SIG-M5 treated with dmso at 0.1 percent for 504 hours (cell line): ENCODE measurements at regions not wholly inside any gene's neighbourhood (a gene's known extent, or its start where the extent isn't known, plus 50 kb on each side); places are given as distances from the start of the nearest gene placed in this dataset.

ENCODE experiments used
- DNase-seq: peaks from one replicate; lab custom pipeline; 2025; ENCODE audit not compliant: unreplicated experiment; lab: John Stamatoyannopoulos, UW

GRCh38 chr17:79541056-79541850 is 69.6 kb downstream of the RBFOX3 start:
- DNase-seq, result no peak

DNA sequence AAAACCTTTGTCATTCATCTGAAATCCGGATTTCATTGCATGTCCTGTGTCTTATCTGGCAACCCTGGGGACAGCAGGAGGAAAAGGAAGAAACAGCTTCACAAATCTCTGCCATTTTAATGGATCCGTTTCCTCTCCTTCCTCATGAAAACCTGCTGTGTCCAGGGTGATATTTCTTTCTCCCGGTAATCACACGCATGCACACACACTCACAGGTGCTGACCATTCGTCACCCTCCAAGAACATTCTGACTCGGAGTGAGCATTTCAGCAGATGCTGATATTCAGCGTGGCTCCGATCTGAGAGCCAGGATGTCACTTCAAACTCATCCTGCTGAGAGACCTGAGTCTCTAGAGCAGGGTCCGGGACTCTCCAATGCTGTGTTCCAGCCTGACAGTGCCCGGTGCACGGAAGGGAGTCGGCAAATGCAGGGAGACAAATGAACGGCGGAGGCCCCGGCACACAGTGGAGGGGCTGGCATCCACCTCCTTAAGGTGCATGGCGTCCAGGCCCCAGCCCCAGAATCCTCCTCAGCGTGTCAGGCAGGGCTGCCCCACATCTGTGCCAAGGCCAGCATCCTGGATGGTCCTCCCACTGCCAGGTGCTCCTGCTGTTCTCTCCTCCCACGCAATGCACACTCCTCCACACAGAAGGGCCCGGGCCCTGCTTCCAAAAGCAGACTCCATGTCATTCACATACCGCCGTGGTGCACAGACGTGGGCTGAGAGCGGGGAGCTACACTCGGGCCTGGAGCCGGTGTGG is 70.7 kb downstream of the RBFOX3 start:
- DNase-seq, result no peak

DNA sequence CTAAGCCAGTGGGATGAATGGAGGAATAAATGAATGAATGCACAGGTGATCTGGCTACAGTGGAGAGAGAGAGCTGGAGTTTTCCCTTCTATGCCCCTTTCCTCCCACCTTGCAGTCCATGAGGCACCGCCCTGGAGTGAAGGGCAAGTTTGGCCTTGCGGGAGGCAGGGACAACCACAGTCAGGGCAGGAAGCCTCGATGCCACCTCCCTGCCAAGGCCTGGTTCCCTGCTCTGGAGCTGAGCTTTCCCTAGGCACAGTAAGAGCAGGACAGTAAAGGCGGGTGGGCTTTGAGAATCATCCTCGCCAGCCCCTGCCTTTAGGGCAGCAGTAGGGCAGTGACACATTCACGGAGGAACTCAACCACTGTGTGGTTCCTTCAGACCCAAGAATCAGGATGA is 72.6 kb downstream of the RBFOX3 start:
- no peak for DNase-seq

- no peak for DNase-seq
Observed at GRCh38 chr17:79537686-79538085, 73.2 kb downstream of the RBFOX3 start.

- DNase-seq, result no peak
Observed at GRCh38 chr17:79537061-79537460, 73.8 kb downstream of the RBFOX3 start.

GRCh38 chr17:79536212-79536840 is 74.5 kb downstream of the RBFOX3 start:
- DNase-seq, result no peak

DNA sequence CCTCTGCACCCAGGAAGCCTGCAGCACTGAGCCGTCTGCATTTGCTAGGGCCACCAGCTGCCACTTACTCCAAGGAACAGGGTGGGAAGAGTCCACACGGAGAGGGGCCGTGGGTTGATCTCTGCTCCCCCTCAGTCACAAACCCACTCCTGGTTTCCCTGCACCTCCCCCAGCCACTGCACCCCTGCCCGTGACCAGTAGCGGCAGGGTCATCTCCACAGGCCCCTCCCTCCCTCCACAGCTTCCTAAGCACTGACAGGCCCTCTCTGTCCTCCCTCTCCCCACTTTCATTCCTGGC is 75.2 kb downstream of the RBFOX3 start:
- no peak for DNase-seq

GRCh38 chr17:79534851-79535727 is 75.8 kb downstream of the RBFOX3 start:
- no peak for DNase-seq

DNA sequence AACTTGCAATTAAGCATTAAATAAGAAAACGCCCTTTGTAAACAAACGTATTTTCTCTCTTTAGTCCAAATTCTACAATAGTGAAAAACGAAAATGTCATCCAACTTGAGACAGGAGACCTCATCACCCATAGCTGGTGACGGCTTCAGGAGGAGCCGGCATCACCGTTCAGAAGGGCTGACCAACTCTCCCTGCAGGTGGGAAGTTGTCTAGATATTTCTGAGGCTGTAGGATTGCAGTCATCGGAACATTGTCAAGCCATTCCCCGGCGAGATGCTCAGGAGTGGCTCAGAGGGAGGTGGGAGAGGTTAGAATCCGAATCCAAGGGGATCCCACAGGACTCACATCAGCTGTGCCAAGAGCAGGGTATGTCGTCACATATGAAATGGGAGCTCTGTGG is 76.7 kb downstream of the RBFOX3 start:
- DNase-seq, result no peak

DNA sequence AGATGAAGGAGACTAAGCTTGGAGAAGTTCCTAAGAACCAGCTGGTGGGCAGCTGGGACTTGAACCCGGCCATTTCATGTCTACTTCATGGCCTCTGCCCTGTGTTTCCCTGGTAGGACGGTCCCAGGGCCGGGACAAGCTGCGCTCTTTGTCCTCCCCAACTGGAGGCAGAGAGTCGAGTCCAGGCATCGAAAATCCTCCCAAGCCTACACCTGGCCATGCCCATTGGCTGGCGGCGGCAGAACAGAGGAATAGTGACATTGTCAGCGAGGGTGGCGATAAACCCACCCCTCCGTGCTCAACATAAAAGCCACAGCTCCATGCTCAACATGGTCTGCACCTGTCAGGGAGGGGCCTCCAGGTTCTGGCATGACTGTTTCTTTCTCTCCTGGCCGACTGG is 77.7 kb downstream of the RBFOX3 start:
- DNase-seq, result no peak

DNA sequence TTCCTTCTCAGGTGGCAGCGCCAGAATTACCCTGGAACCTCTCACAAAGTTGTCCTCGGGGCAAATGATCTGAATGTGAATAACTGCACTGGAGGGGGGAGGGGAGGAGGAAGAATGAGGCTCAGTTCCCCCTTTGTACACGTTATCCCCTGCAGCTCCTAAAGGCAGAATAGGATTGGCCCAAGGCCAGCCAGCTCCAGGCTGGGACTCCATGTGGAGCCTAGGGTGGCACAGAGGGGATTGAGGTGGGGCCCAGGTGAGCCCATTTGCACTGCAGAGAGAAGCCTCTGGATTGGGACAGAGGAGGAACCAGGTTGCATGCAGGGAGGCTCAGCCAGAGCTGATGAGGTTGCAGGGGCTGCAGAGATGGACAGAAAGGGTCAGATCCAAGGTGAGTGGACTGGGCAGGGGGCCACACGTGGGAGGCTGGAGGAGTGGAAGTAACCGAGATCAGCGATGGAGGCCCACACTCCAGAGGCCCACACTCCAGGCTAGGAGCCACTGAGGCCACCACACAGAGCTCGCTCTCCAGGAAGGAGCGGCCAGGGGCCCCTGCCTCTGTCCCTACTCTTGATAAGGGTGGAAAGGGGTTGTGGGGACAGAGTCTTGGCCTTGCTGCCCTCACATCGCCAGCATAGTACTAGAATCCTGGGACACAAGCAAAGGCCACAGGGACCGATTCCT is 78.6 kb downstream of the RBFOX3 start:
- no peak for DNase-seq

- DNase-seq, result no peak
Observed at GRCh38 chr17:79531191-79532095, 79.4 kb downstream of the RBFOX3 start.

DNA sequence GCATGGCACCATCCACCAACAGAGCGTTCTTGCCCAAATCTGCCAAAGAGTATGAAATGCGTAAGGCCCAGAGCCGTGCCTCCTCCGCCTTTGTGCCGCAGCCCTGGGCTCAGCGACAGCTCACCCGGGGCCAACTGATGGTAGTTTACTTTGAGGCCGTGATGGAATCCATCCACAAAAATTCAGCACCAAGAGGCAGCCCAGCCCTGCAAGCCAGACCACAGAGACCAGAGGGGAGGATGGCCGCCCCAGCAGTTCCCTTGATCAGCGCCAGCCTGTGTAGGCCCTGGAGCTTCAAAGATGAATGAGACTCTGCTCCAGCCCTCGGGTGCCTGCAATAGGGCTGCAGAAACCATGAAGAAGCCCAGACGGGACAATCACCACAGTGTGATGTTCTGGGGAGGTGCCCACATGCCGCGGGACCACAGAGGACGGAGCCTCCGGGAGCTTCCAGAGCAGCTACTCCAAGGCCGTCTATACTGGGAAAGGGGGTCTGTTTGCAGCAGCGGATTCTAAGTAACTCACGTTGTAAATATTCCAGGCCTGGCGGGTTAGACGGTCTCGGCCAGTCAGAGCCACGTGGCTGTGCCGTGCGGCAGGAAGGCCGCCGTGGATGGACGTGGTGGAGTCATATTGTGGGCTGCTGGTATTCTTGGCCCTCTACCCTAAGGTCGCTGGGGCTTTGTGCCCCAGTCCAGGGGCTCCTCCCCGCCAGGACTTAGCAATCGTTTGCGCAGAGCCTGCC is 80.3 kb downstream of the RBFOX3 start:
- no peak for DNase-seq

DNA sequence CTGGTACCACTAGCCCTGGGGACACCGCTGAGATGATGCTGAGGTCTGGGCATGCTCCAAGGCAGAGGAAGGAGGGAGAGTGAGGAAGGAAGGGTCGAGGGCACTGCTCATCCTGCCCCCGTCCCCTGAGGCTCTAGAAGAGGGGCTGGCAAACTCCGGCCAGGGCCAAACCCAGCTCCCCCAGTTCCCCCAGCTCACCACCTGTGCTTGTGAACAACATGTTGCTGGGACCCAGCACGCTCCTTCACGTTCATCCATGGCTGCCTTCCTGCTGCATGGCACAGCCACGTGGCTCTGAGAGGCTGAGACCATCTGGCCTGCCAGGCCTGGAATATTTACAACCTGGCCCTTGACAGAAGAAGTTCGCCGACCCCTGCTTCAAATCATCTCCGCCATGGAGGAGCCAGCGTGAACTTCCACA is 81.2 kb downstream of the RBFOX3 start:
- no peak for DNase-seq

DNA sequence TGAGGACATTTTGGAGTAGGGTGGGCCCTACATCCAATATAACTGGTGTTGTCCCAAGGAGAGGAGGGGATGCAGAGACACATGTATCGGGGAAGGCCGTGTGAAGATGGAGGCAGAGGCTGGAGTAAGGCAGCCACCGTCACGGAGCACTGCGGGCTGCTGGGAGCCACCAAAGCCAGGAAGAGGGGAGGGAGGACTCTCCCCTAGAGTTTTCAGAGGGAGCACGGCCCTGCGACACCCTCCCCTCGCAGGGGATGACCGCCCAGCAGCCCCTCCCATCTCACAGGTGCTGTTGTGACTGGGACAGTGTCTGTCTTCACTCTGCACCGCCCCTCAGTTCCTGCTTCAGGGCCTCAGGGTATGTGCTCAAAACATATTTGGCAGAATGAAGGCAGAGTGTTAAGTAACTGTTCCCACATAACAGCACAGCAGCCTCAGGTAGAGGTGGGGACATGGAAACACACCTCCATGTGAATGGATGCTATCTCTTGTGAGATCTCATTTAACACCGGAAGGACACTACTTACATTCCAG is 82.2 kb downstream of the RBFOX3 start:
- no peak for DNase-seq

DNA sequence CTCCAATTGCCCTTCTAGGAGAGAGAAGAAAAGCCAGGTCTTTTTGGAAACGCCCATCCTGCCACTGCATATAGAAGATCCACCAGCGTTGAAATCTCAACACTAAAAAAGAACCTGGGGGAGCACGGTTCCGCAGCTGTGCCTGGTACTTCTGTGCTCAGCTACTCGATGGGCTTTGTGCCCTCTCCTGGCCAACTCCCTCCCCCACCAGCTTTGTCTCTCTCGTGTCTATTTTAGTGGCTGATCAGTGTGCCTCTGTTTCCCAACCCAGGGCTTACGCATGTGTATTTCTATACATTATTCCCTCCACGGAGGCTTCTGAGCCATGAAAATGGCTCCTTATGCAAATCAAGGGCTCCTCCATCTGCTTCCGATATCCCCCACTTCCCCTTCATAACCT is 83.5 kb downstream of the RBFOX3 start:
- DNase-seq, result no peak

- DNase-seq, result no peak
Observed at GRCh38 chr17:79525793-79526677, 84.8 kb downstream of the RBFOX3 start.
